PC-3 (cell line): ENCODE measurements at regions not wholly inside any gene's neighbourhood (a gene's known extent, or its start where the extent isn't known, plus 50 kb on each side); places are given as distances from the start of the nearest gene placed in this dataset.

Experiments used
- EZH2 ChIP-seq: fragments of 300-600 bp; sonication (generic); IDR thresholded peaks from one replicate; pipeline ENCODE4 v1.6.1; 2017; ENCODE audit warnings: antibody characterized with exemption, mild to moderate bottlenecking, low read length; ENCODE audit not compliant: unreplicated experiment
- EZH2phosphoT487 ChIP-seq: fragments of 300-600 bp; sonication (generic); IDR thresholded peaks from 2 replicates; pipeline ENCODE4 v1.6.1; 2018; ENCODE audit warnings: mild to moderate bottlenecking, antibody characterized with exemption, low read length, borderline replicate concordance

- TF ChIP-seq EZH2phosphoT487 (no peak), EZH2 (no peak)
Observed at GRCh38 chr3:17872457-17872856, 130.0 kb upstream of the TBC1D5 start.
